ENCODE measurements at regions not wholly inside any gene's neighbourhood (a gene's known extent, or its start where the extent isn't known, plus 50 kb on each side); places are given as distances from the start of the nearest gene placed in this dataset.

GRCh38 chr2:144115739-144116291 is 404.1 kb downstream of the ZEB2 start:
- TF ChIP-seq CTCF (IDR thresholded peaks at IDR 0.05; ENCODE audit: low read depth, low read length), result no peak
- TF ChIP-seq POLR2A (IDR thresholded peaks at IDR 0.05; ENCODE audit: extremely low read depth, insufficient read length), result no peak
